HFFc6 (cell line): ENCODE measurements at regions not wholly inside any gene's neighbourhood (a gene's known extent, or its start where the extent isn't known, plus 50 kb on each side); places are given as distances from the start of the nearest gene placed in this dataset.

ENCODE experiments used
- DNase-seq: peaks from one replicate; pipeline ENCODE4 v3.0.0-alpha.2; 2018
- H3K27ac Mint-ChIP-seq: 2 replicates; pipeline ENCODE4 v1.8.0; 2020; ENCODE audit warnings: mild to moderate bottlenecking, mixed read lengths
- H3K27me3 Mint-ChIP-seq: 2 replicates; pipeline ENCODE4 v1.8.0; 2021; ENCODE audit warnings: mild to moderate bottlenecking, moderate library complexity, mixed read lengths; ENCODE audit not compliant: insufficient read depth
- H3K36me3 Mint-ChIP-seq: 2 replicates; pipeline ENCODE4 v1.8.0; 2021; ENCODE audit warnings: low read depth, mixed read lengths
- H3K4me1 Mint-ChIP-seq: 2 replicates; pipeline ENCODE4 v1.8.0; 2020; ENCODE audit warnings: low read depth, mixed read lengths
- H3K4me3 Mint-ChIP-seq: 2 replicates; pipeline ENCODE4 v1.8.0; 2020; ENCODE audit warnings: mild to moderate bottlenecking, moderate library complexity, mixed read lengths
- H3K9me3 Mint-ChIP-seq: 2 replicates; pipeline ENCODE4 v1.8.0; 2020; ENCODE audit warnings: mild to moderate bottlenecking, mixed read lengths
- TF ChIP-seq, protein P1 (sequence below): fragments of 200-600 bp; sonication (generic); IDR thresholded peaks from 2 replicates; pipeline ENCODE4 v1.5.0; 2021; ENCODE audit warnings: antibody characterized with exemption, mild to moderate bottlenecking

DNA sequence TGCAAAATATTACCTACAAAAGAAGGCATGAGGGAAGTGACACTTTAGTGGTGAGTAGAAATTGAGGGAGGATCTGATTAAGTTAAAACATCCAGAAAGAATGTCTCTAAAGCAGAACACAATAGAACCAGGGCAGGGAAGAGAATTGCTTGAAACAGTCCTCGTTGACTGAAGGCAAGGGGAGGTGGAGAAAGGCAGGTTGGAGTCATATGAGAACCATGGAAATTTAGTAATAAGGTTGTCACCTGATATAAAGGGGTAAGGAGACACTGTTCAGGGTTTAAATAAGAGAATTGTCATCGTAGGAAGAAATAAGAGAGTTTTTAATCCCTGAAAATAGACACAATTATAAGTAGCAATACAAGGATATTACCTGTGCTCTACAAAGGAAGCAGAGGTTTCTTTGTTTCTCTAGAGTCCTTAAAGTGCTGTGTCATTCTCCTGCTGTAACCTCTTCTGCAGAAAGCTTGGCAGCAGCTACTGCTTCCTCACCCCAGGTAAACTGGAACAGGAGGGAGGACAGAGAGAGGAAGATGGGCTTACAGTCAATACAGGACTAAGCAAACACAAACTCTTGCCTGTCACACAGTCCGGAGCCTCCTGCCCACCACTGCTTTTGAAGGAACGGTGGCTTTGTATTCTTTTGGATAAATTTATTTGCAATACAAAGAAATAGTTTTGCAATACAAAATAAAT lies 258.4 kb downstream of the PPARGC1A start:
- Mint-ChIP-seq H3K9me3 (peaks cover 13% of the 10 kb centered on the region), H3K27ac (no peak overlapping the region), H3K27me3 (no peaks in the 10 kb centered on the region), H3K36me3 (no peaks in the 10 kb centered on the region), H3K4me1 (no peaks in the 10 kb centered on the region), H3K4me3 (no peak overlapping the region)
- DNase-seq, result no peak
- TF ChIP-seq, protein P1, sequence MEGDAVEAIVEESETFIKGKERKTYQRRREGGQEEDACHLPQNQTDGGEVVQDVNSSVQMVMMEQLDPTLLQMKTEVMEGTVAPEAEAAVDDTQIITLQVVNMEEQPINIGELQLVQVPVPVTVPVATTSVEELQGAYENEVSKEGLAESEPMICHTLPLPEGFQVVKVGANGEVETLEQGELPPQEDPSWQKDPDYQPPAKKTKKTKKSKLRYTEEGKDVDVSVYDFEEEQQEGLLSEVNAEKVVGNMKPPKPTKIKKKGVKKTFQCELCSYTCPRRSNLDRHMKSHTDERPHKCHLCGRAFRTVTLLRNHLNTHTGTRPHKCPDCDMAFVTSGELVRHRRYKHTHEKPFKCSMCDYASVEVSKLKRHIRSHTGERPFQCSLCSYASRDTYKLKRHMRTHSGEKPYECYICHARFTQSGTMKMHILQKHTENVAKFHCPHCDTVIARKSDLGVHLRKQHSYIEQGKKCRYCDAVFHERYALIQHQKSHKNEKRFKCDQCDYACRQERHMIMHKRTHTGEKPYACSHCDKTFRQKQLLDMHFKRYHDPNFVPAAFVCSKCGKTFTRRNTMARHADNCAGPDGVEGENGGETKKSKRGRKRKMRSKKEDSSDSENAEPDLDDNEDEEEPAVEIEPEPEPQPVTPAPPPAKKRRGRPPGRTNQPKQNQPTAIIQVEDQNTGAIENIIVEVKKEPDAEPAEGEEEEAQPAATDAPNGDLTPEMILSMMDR, result no peak

DNA sequence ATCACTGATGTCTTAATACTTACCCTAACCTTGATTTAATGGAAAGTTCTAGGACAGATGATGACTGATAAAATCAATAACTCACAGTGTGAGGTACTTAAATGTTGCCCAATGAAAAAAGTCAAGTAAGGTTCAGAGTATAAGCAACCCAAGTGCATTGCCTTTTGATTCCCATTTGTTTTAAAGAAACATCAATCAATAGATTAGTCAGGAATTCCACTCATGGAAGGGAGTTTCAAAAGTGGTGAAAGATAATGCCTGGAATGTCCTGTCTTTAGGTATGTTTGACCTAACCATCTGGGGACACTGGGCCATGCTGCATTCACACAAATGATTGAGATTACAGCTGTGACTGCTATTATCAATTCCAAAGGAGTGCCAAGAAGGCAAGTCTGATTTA lies 259.7 kb downstream of the PPARGC1A start:
- Mint-ChIP-seq H3K27ac (no peak overlapping the region), H3K4me3 (no peak overlapping the region), H3K36me3 (no peaks in the 10 kb centered on the region), H3K9me3 (peaks cover 6% of the 10 kb centered on the region; the same call in 1 of the 2 replicates), H3K27me3 (no peaks in the 10 kb centered on the region), H3K4me1 (no peaks in the 10 kb centered on the region)
- DNase-seq, result no peak
- TF ChIP-seq, protein P1, result no peak

DNA sequence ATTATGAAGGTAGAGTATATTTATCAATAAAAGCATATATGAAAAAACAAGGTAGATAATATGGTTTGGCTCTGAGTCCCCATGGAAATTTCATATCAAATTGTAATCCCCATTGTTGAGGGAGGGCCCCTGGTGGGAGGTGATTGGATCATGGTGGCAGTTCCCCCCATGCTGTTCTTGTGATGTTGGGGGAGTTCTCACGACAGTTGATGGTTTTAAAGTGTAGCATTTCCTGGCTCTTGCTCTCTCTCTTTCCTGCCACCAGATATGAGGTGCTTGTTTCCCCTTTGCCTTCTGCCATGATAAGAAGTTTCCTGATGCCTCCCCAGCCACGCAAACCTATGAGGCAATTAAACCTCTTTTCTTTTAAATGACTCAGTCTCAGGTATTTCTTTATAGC lies 260.4 kb downstream of the PPARGC1A start:
- Mint-ChIP-seq H3K4me3 (no peak overlapping the region), H3K4me1 (no peaks in the 10 kb centered on the region), H3K36me3 (no peaks in the 10 kb centered on the region), H3K9me3 (peaks cover 8% of the 10 kb centered on the region), H3K27ac (no peak overlapping the region), H3K27me3 (no peaks in the 10 kb centered on the region)
- TF ChIP-seq, protein P1, result no peak
- no peak for DNase-seq

DNA sequence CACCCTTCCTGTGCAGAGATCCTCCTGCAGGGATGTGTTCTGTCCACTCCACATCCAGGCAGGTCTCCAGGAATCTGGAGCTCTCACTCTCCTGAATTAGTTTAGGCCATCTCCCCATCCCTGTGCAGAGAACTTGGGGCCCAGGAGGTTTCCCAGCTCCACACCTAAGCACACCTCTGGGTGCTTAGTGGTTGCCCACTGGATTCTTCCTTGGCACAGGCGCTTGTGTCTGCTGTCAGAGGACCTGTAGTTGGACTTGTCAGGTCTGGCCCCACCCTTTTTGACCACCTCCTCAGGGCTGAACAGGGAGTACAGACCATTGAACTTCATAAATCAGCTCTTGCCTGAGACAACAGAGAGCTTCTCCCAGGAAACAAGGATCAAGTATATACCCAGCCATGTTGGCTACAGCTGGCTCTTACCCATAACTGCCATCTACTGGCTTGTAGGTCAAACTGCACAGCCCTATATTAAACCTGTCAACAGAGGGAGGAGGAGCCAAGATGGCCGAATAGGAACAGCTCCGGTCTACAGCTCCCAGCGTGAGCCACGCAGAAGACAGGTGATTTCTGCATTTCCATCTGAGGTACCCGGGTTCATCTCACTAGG lies 275.5 kb downstream of the PPARGC1A start:
- H3K9me3 Mint-ChIP-seq, result 0 out of 2 replicates have a peak, but pooled peaks cover 4% of the 10 kb centered on the region
- H3K27ac Mint-ChIP-seq, result no peak overlapping the region
- no peaks in the 10 kb centered on the region for H3K27me3 Mint-ChIP-seq
- TF ChIP-seq, protein P1, result no peak
- H3K4me3 Mint-ChIP-seq, result no peak overlapping the region
- no peaks in the 10 kb centered on the region for H3K36me3 Mint-ChIP-seq
- DNase-seq, result no peak
- H3K4me1 Mint-ChIP-seq, result no peaks in the 10 kb centered on the region

DNA sequence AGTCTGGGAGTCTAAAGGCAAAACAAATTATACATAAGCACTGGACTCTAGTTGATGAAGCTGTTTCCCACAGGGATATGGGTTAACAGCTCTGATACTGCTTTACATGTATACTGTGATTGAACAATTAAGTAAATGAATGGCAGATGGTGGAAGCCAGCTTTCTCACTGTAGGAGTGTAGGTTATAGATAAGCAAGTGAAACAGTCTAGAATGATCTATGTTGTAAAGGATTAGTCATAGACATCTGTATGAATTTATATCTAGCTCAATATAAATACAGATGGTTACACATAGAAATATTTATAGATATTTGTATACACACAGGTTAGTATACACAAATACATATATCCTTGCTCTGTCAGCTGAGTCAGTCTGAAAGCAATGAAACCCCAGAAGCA lies 276.1 kb downstream of the PPARGC1A start:
- no peak overlapping the region for H3K27ac Mint-ChIP-seq
- H3K36me3 Mint-ChIP-seq, result peaks cover 4% of the 10 kb centered on the region; the same call in 1 of the 2 replicates
- H3K4me1 Mint-ChIP-seq, result no peaks in the 10 kb centered on the region
- DNase-seq, result no peak
- H3K4me3 Mint-ChIP-seq, result no peak overlapping the region
- TF ChIP-seq, protein P1, result no peak
- H3K9me3 Mint-ChIP-seq, result peaks cover 9% of the 10 kb centered on the region; the same call in 1 of the 2 replicates
- H3K27me3 Mint-ChIP-seq, result no peaks in the 10 kb centered on the region
